Suprapubic skin (tissue), 4 donors: ENCODE measurements at regions not wholly inside any gene's neighbourhood (a gene's known extent, or its start where the extent isn't known, plus 50 kb on each side); places are given as distances from the start of the nearest gene placed in this dataset.

Experiments
- CTCF ChIP-seq, 2 donors: fragments of 200-600 bp in 1 of 2; fragments of 450-650 bp in 1 of 2; sonication (generic) in 1 of 2; IDR thresholded peaks; one replicate each; pipeline ENCODE4 v1.5.1; 2016 to 2019; ENCODE audit warnings: antibody characterized with exemption in 2 of 2, mild to moderate bottlenecking in 1 of 2, moderate library complexity in 1 of 2
- POLR2A ChIP-seq, 2 donors: fragments of 450-650 bp; IDR thresholded peaks; one replicate each; pipeline ENCODE4 v1.6.1; 2017; ENCODE audit warnings: antibody characterized with exemption in 2 of 2, mild to moderate bottlenecking in 2 of 2, moderate library complexity in 2 of 2
- POLR2AphosphoS5 ChIP-seq, 3 donors: sonication (generic); formaldehyde crosslinking; IDR thresholded peaks; one replicate each; pipeline ENCODE4 v1.6.1; 2017; ENCODE audit warnings: antibody characterized with exemption in 3 of 3

GRCh38 chr2:188065386-188065785, 226.3 kb upstream of the GULP1 start:
- TF ChIP-seq CTCF (IDR thresholded peaks at IDR 0.05) (no peak), POLR2A (IDR thresholded peaks at IDR 0.05) (no peak), POLR2AphosphoS5 (IDR thresholded peaks at IDR 0.05) (no peak)
